ENCODE measurements at regions not wholly inside any gene's neighbourhood (a gene's known extent, or its start where the extent isn't known, plus 50 kb on each side); places are given as distances from the start of the nearest gene placed in this dataset.

GRCh38 chr9:134225186-134225585 lies 60.8 kb upstream of the RNU6ATAC start:
- H2AK5ac ChIP-seq (ENCODE audit: low read length): no peak overlapping the region
- no peaks in the 10 kb centered on the region for H3K36me3 ChIP-seq (ENCODE audit: control insufficient read depth in 1 of 2, insufficient read depth in 2 of 2, low read length in 2 of 2)
- H3K27me3 ChIP-seq (ENCODE audit: insufficient read depth, low read length): no peaks in the 10 kb centered on the region
- H3K14ac ChIP-seq (ENCODE audit: low read length): no peak overlapping the region
- H3K4me1 ChIP-seq (ENCODE audit: control insufficient read depth in 1 of 2, insufficient read depth in 2 of 2, low read length in 2 of 2): peaks cover 3 to 8% of the 10 kb centered on the region in 2 experiments
- H3K4ac ChIP-seq (ENCODE audit: low read depth, low read length): no peak overlapping the region
- no peaks in the 10 kb centered on the region for H3K79me2 ChIP-seq (ENCODE audit: control insufficient read depth, insufficient read depth, low read length, poor library complexity)
- H2BK120ac ChIP-seq (ENCODE audit: insufficient read depth, low read length, poor library complexity): no peak overlapping the region
- no peaks in the 10 kb centered on the region for H3K79me1 ChIP-seq (ENCODE audit: low read length)
- no peak overlapping the region for H3K18ac ChIP-seq (ENCODE audit: low read length)
- H3K9ac ChIP-seq (ENCODE audit: low read length): no peak overlapping the region
- H4K91ac ChIP-seq (ENCODE audit: low read depth, low read length): no peak overlapping the region
- H2BK5ac ChIP-seq (ENCODE audit: low read depth, low read length, poor library complexity): no peak overlapping the region
- H2BK12ac ChIP-seq (ENCODE audit: low read length): no peak overlapping the region
- no peaks in the 10 kb centered on the region for H3K9me3 ChIP-seq (ENCODE audit: insufficient read depth, low read depth, low read length)
- no peak overlapping the region for H4K8ac ChIP-seq (ENCODE audit: low read depth, low read length)
- H4K12ac ChIP-seq (ENCODE audit: low read depth, low read length): no peak overlapping the region
- no peak overlapping the region for H2AFZ ChIP-seq (ENCODE audit: insufficient read depth, low read length, poor library complexity)
- WGBS (ENCODE audit: extremely low coverage, insufficient coverage, insufficient read length): no CpG with 5 or more reads among the region's 8 CpGs
- no peak overlapping the region for H3K27ac ChIP-seq (ENCODE audit: low read depth, low read length)
- no peak overlapping the region for H3K4me2 ChIP-seq (ENCODE audit: low read length)
- H3K4me3 ChIP-seq (ENCODE audit: low read depth, low read length): no peak overlapping the region
- H3K23ac ChIP-seq (ENCODE audit: low read length): no peak overlapping the region
- no peak for DNase-seq

GRCh38 chr9:134225816-134226215 lies 61.5 kb upstream of the RNU6ATAC start:
- H2AFZ ChIP-seq (ENCODE audit: insufficient read depth, low read length, poor library complexity): no peak overlapping the region
- H3K4me1 ChIP-seq (ENCODE audit: control insufficient read depth in 1 of 2, insufficient read depth in 2 of 2, low read length in 2 of 2): peaks cover 3 to 8% of the 10 kb centered on the region in 2 experiments
- H2BK120ac ChIP-seq (ENCODE audit: insufficient read depth, low read length, poor library complexity): no peak overlapping the region
- H4K12ac ChIP-seq (ENCODE audit: low read depth, low read length): no peak overlapping the region
- H2AK5ac ChIP-seq (ENCODE audit: low read length): no peak overlapping the region
- H3K79me1 ChIP-seq (ENCODE audit: low read length): no peaks in the 10 kb centered on the region
- no peaks in the 10 kb centered on the region for H3K36me3 ChIP-seq (ENCODE audit: control insufficient read depth in 1 of 2, insufficient read depth in 2 of 2, low read length in 2 of 2)
- H2BK12ac ChIP-seq (ENCODE audit: low read length): no peak overlapping the region
- no peaks in the 10 kb centered on the region for H3K9me3 ChIP-seq (ENCODE audit: insufficient read depth, low read depth, low read length)
- no peak overlapping the region for H4K91ac ChIP-seq (ENCODE audit: low read depth, low read length)
- no peak overlapping the region for H3K4ac ChIP-seq (ENCODE audit: low read depth, low read length)
- H3K4me3 ChIP-seq (ENCODE audit: low read depth, low read length): no peak overlapping the region
- H2BK5ac ChIP-seq (ENCODE audit: low read depth, low read length, poor library complexity): no peak overlapping the region
- H3K27me3 ChIP-seq (ENCODE audit: insufficient read depth, low read length): no peaks in the 10 kb centered on the region
- H3K27ac ChIP-seq (ENCODE audit: low read depth, low read length): no peak overlapping the region
- no peak overlapping the region for H3K14ac ChIP-seq (ENCODE audit: low read length)
- H3K4me2 ChIP-seq (ENCODE audit: low read length): no peak overlapping the region
- H3K23ac ChIP-seq (ENCODE audit: low read length): no peak overlapping the region
- WGBS (ENCODE audit: extremely low coverage, insufficient coverage, insufficient read length): no CpG with 5 or more reads among the region's 7 CpGs
- H4K8ac ChIP-seq (ENCODE audit: low read depth, low read length): no peak overlapping the region
- H3K18ac ChIP-seq (ENCODE audit: low read length): no peak overlapping the region
- H3K79me2 ChIP-seq (ENCODE audit: control insufficient read depth, insufficient read depth, low read length, poor library complexity): no peaks in the 10 kb centered on the region
- DNase-seq: no peak
- H3K9ac ChIP-seq (ENCODE audit: low read length): no peak overlapping the region

GRCh38 chr9:134226221-134226930 lies 62.0 kb upstream of the RNU6ATAC start:
- no peak overlapping the region for H2BK12ac ChIP-seq (ENCODE audit: low read length)
- H3K4me1 ChIP-seq (ENCODE audit: control insufficient read depth in 1 of 2, insufficient read depth in 2 of 2, low read length in 2 of 2): peaks cover 3 to 8% of the 10 kb centered on the region in 2 experiments
- H3K27ac ChIP-seq (ENCODE audit: low read depth, low read length): no peak overlapping the region
- no peak overlapping the region for H2AK5ac ChIP-seq (ENCODE audit: low read length)
- no peaks in the 10 kb centered on the region for H3K27me3 ChIP-seq (ENCODE audit: insufficient read depth, low read length)
- no peaks in the 10 kb centered on the region for H3K79me1 ChIP-seq (ENCODE audit: low read length)
- H3K23ac ChIP-seq (ENCODE audit: low read length): no peak overlapping the region
- H3K4me3 ChIP-seq (ENCODE audit: low read depth, low read length): no peak overlapping the region
- DNase-seq: peak in 1 of 2 donors; percentile 17
- no peak overlapping the region for H2AFZ ChIP-seq (ENCODE audit: insufficient read depth, low read length, poor library complexity)
- H4K91ac ChIP-seq (ENCODE audit: low read depth, low read length): no peak overlapping the region
- no peak overlapping the region for H4K8ac ChIP-seq (ENCODE audit: low read depth, low read length)
- no CpG with 5 or more reads among the region's 27 CpGs for WGBS (ENCODE audit: extremely low coverage, insufficient coverage, insufficient read length)
- no peak overlapping the region for H2BK120ac ChIP-seq (ENCODE audit: insufficient read depth, low read length, poor library complexity)
- no peaks in the 10 kb centered on the region for H3K9me3 ChIP-seq (ENCODE audit: insufficient read depth, low read depth, low read length)
- H3K14ac ChIP-seq (ENCODE audit: low read length): no peak overlapping the region
- no peaks in the 10 kb centered on the region for H3K79me2 ChIP-seq (ENCODE audit: control insufficient read depth, insufficient read depth, low read length, poor library complexity)
- H3K4me2 ChIP-seq (ENCODE audit: low read length): no peak overlapping the region
- H2BK5ac ChIP-seq (ENCODE audit: low read depth, low read length, poor library complexity): no peak overlapping the region
- no peaks in the 10 kb centered on the region for H3K36me3 ChIP-seq (ENCODE audit: control insufficient read depth in 1 of 2, insufficient read depth in 2 of 2, low read length in 2 of 2)
- H3K18ac ChIP-seq (ENCODE audit: low read length): no peak overlapping the region
- H4K12ac ChIP-seq (ENCODE audit: low read depth, low read length): no peak overlapping the region
- H3K4ac ChIP-seq (ENCODE audit: low read depth, low read length): no peak overlapping the region
- no peak overlapping the region for H3K9ac ChIP-seq (ENCODE audit: low read length)

- H2BK5ac ChIP-seq (ENCODE audit: low read depth, low read length, poor library complexity): no peak overlapping the region
- no peak overlapping the region for H4K12ac ChIP-seq (ENCODE audit: low read depth, low read length)
- H2BK12ac ChIP-seq (ENCODE audit: low read length): no peak overlapping the region
- H3K27me3 ChIP-seq (ENCODE audit: insufficient read depth, low read length): no peaks in the 10 kb centered on the region
- no peak overlapping the region for H3K27ac ChIP-seq (ENCODE audit: low read depth, low read length)
- H3K4ac ChIP-seq (ENCODE audit: low read depth, low read length): no peak overlapping the region
- no peak overlapping the region for H2AK5ac ChIP-seq (ENCODE audit: low read length)
- no CpG with 5 or more reads among the region's 27 CpGs for WGBS (ENCODE audit: extremely low coverage, insufficient coverage, insufficient read length)
- H3K18ac ChIP-seq (ENCODE audit: low read length): no peak overlapping the region
- no peak overlapping the region for H2BK120ac ChIP-seq (ENCODE audit: insufficient read depth, low read length, poor library complexity)
- no peak overlapping the region for H3K4me3 ChIP-seq (ENCODE audit: low read depth, low read length)
- H3K79me2 ChIP-seq (ENCODE audit: control insufficient read depth, insufficient read depth, low read length, poor library complexity): no peaks in the 10 kb centered on the region
- no peak overlapping the region for H2AFZ ChIP-seq (ENCODE audit: insufficient read depth, low read length, poor library complexity)
- H3K9ac ChIP-seq (ENCODE audit: low read length): no peak overlapping the region
- H4K8ac ChIP-seq (ENCODE audit: low read depth, low read length): no peak overlapping the region
- H3K23ac ChIP-seq (ENCODE audit: low read length): no peak overlapping the region
- no peaks in the 10 kb centered on the region for H3K9me3 ChIP-seq (ENCODE audit: insufficient read depth, low read depth, low read length)
- no peak for DNase-seq
- H3K36me3 ChIP-seq (ENCODE audit: control insufficient read depth in 1 of 2, insufficient read depth in 2 of 2, low read length in 2 of 2): no peaks in the 10 kb centered on the region
- H3K4me2 ChIP-seq (ENCODE audit: low read length): no peak overlapping the region
- H4K91ac ChIP-seq (ENCODE audit: low read depth, low read length): no peak overlapping the region
- H3K4me1 ChIP-seq (ENCODE audit: control insufficient read depth in 1 of 2, insufficient read depth in 2 of 2, low read length in 2 of 2): peaks cover 3 to 8% of the 10 kb centered on the region in 2 experiments
- H3K79me1 ChIP-seq (ENCODE audit: low read length): no peaks in the 10 kb centered on the region
- H3K14ac ChIP-seq (ENCODE audit: low read length): no peak overlapping the region
Observed at GRCh38 chr9:134227451-134228411, 63.4 kb upstream of the RNU6ATAC start.

All from trophoblast cell (in vitro differentiated cells and primary cell).